ENCODE measurements at regions not wholly inside any gene's neighbourhood (a gene's known extent, or its start where the extent isn't known, plus 50 kb on each side); places are given as distances from the start of the nearest gene placed in this dataset.
"Not testable (repeated sequence)": the region's sequence is repeated elsewhere in the genome, so short reads cannot be mapped to it uniquely, and the experiment has no call there.

DNA sequence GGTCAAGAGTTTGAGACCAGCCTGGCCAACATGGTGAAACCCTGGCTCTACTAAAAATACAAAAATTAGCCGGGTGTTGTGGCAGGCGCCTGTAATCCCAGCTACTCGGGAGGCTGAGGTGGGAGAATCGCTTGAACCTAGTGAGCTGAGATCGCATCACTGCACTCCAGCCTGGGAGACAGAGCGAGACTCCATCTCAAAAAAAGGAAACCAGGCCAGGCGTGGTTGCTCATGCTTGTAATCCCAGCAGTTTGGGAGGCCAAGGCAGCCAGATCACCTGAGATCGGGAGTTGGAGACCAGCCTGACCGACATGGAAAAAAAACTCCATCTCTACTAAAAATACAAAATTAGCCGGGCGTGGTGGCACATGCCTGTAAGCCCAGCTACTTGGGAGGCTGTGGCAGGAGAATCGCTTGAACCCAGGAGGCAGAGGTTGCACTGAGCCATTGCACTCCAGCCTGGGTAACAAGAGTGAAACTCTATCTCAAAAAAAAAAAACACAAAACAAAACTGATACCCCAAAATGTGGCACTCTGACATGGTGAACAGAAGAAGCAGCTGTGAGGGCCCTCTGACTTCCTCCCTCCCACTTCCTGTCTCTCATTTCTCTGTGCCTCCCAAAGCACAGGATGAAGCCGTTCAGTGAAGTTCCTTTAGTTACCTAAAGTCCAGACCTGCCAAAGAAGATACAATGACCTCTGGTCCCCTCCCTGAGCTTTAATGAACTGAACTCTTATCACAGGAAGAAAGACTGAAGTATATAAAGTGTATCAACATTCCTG, 93.2 kb upstream of the GRIN2A start:
- DNase-seq = not testable (repeated sequence)

DNA sequence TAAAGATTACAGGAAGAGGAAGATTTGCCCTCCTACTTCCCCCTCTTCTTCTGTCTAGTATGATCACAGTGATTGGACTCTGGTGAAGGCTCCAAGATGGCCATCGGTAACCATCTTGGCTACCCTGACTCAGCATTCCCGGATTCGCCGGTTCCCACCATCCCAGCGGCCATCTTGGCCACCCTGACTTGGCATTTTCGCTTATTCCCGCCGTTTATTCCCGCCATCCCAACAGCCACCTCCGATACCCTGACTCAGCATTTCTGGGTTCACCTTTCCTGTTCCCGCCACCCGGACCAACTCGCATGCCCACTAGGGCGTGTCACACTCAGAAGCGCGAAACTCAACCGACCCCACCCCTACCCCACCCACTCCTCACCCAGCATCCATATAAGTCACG, 95.4 kb upstream of the GRIN2A start:
- DNase-seq = no peak

DNA sequence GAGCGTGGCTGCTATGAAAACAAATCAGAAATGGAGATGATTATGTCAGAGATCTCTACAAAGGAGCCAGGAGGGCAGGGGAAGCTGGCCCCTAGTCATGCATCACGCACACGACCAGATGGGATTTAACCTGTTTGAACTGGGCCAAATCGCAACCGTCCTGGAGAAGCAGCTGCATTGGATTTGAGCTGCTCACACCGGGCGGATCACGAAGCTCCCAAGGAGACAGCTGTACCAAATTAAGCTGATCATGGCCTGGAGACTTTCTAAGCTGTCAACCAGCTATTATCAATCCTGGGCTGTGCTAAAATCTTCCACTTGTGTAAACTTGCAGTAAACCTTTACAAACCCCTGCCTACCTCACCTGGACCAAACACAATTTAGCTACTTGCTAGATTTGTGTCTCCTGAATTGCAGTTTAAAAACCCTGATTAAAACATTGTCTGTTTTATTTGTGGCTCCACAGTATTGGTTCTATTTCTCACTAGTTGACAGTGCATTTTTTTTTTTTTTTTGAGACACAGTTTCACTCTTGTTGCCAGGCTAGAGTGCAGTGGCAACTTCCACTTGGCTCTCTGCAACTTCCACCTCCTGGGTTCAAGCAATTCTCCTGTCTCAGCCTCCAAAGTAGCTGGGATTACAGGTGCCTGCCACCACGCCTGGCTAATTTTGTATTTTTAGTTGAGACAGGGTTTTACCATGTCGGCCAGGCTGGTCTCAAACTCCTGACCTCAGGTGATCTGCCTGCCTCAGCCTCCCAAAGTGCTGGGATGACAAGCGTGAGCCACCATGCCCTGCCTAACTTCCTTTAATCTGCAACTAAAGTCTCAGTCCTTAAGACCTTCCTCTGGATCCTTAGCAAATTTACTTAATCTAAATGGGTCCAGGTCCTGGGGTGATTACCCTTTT, 98.3 kb upstream of the GRIN2A start:
- DNase-seq = peak; percentile 60

GRCh38 chr16:10282367-10282766, 100.1 kb upstream of the GRIN2A start:
- DNase-seq = no peak

DNA sequence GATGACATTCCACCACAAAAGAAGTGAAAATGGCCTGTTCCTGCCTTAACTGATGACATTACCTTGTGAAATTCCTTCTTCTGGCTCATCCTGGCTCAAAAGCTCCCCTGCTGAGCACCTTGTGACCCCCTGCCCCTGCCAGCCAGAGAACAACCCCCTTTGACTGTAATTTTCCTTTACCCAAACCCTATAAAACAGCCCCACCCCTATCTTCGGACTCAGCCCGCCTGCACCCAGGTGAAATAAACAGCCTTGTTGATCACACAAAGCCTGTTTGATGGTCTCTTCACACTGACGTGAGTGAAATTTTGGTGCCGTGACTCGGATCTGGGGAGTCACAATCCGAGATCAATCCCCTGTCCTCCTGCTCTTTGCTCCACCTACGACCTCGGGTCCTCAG, 101.0 kb upstream of the GRIN2A start:
- DNase-seq = not testable (repeated sequence)

- not testable (repeated sequence) for DNase-seq
Observed at GRCh38 chr16:10290467-10291105, 95.3 kb upstream of the ATF7IP2 start.

- DNase-seq = not testable (repeated sequence)
Observed at GRCh38 chr16:10292197-10292596, 93.7 kb upstream of the ATF7IP2 start.

GRCh38 chr16:10292976-10293375, 92.9 kb upstream of the ATF7IP2 start:
- DNase-seq = not testable (repeated sequence)

- DNase-seq = not testable (repeated sequence)
Observed at GRCh38 chr16:10294153-10294552, 91.7 kb upstream of the ATF7IP2 start.

GRCh38 chr16:10296956-10297340, 88.9 kb upstream of the ATF7IP2 start:
- no peak for DNase-seq

DNA sequence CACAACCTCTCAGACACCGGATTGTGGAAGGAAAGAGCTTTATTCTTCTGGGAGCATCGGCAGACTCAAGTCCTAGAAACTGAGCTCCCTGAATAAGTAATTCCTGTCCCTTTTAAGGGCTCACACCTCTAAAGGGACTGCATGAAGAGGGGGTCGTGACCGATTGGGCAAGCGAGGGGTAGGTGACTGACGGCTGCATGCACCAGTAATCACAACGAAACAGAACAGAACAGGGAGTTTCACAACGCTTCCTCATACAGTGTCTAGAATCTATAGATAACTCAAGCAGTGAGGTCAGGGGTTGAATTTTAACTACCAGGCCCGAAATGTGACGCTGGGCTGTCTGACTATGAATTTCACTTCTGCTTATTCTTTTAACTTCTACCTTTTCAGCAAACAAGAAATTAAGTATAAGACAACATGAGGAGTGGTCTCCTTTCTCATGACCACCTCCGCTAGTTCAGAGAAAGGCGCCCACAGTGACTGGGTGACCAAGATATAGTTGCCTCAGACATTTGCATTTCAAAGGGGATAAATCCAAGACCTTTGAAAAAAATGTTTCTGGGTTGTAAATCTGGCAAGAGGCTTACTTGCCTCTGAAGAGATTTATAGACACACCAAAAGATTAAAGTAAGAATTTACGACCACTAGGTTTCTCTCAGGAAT, 88.4 kb upstream of the ATF7IP2 start:
- no peak for DNase-seq

DNA sequence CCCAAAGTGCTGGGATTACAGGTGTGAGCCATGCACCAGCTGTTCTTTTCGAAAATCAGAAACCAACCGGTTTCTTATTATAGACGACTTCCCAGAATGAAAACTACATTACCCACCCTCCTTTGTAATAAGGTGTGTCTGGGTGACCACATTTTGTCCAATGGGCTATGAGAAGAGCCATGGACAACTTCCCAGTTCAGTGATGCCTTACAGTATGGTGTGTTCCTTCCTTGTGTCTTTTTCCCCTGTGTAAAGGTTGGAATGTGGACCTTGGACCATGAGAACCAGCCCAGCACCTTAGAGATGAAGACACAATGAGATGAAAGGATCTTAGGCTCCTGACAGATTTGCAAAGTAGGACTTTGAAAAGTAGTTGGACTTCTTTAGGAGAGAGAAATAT, 85.0 kb upstream of the ATF7IP2 start:
- DNase-seq = no peak

DNA sequence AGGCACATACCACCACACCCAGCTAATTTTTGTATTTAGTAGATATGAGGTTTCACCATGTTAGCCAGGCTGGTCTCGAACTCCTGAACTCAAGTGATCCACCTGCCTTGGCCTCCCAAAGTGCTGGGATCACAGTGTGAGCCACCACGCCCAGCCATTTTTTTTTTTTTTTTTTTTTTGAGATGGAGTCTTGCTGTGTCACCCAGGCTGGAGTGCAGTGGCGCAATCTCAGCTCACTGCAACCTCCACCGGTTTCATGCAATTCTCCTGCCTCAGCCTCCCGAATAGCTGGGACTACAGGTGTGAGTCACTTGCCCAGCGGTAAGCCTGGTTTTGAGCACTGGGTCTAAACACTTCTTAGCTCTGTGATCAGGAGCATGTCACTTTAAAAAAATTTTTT, 84.3 kb upstream of the ATF7IP2 start:
- DNase-seq = not testable (repeated sequence)

DNA sequence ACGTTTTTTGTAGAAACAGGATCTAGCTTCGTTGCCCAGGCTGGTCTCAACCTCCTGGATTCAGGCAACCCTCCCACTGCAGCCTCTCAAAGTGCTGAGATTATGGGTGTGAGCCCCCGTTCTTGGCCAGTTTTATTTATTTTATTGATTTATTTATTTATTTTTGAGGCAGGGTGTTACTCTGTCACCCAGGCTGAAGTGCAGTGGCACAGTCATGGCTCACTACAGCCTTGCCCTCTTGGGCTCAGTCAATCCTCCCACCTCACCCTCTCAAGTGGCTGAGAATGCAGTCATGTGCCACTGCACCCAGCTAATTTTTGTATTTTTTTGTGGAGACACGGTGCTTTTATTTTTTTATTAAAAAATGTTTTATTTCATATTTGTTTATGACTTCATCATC, 79.9 kb upstream of the ATF7IP2 start:
- no peak for DNase-seq

- no peak for DNase-seq
Observed at GRCh38 chr16:10308305-10309193, 77.3 kb upstream of the ATF7IP2 start.

DNA sequence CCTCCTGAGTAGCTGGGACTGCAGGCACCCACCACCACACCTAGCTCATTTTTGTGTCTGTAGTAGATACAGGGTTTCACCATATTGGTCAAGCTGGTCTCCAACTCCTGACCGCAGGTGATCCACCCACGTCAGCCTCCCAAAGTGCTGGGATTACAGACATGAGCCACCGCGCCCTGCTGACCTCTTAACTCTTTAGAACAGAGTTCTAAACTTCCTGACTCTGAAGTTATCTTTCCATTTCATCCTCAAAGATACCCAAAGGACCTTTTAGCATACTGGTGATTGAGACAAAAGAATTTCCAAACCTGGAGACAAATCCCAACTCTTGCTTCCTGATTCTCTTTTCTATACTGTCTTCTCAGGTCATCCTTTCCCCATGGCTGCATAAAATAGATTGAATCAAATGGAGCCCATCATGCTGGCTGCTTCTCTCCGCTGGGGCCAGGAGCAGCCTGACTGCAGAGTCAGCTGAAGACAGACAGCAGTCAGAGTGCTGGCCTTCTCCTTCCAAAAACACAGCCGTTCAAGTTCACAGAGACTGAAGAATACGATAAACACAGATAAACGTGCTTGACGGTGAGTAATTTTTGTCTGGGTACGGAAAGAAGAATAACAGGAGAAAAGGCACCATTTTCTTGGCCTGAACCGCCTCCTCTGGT, 76.5 kb upstream of the ATF7IP2 start:
- no peak for DNase-seq

DNA sequence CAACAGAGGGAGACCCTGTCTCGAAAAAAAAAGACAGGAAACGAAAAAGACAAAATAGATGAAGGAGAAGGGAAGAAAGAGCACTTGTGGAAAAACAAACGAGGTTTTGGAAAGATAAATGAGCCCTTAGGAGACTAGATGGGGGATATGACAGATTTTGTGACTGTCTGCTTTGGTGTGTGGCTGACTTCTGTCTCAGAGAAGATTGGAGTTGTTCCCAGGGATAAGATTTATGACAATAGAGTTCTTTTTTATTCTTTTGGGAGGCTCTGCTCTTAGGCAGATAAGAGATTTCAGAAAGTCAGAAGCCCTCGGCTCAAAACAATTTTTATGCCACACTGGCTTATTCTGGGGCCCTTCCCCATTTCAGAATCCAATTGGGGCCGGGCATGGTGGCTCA, 73.9 kb upstream of the ATF7IP2 start:
- no peak for DNase-seq

GRCh38 chr16:10312784-10313724, 72.8 kb upstream of the ATF7IP2 start:
- no peak for DNase-seq

GRCh38 chr16:10314317-10314716, 71.5 kb upstream of the ATF7IP2 start:
- no peak for DNase-seq

GRCh38 chr16:10314811-10315210, 71.0 kb upstream of the ATF7IP2 start:
- peak; percentile 12 for DNase-seq

Data from tongue (tissue), 1 donor.